ENCODE measurements at regions not wholly inside any gene's neighbourhood (a gene's known extent, or its start where the extent isn't known, plus 50 kb on each side); places are given as distances from the start of the nearest gene placed in this dataset.
"Not testable (repeated sequence)": the region's sequence is repeated elsewhere in the genome, so short reads cannot be mapped to it uniquely, and the experiment has no call there.

GRCh38 chr4:22607382-22607781 lies 85.4 kb upstream of the GBA3 start:
- Histone ChIP-seq H3K36me3 (replicated peaks) (no peaks in the 10 kb centered on the region), H3K4me3 (ENCODE audit: low read depth, low read length) (no peak overlapping the region), H3K27me3 (replicated peaks) (no peaks in the 10 kb centered on the region), H3K27ac (no peak overlapping the region)
- TF ChIP-seq CTCF (IDR thresholded peaks at IDR 0.05; ENCODE audit: low read depth, low read length, missing control alignments), result peak; percentile 68
- no peak for DNase-seq
- in situ Hi-C loops (cut with HindIII; ENCODE audit: low pct_ligation_motif_present, low sequenced_read_pairs), result no loop called here

- H3K27me3 ChIP-seq (replicated peaks); DNase-seq; H3K27ac ChIP-seq; in situ Hi-C loops (cut with HindIII; ENCODE audit: low pct_ligation_motif_present, low sequenced_read_pairs); H3K4me3 ChIP-seq (ENCODE audit: low read depth, low read length); H3K36me3 ChIP-seq (replicated peaks): not testable (repeated sequence)
Observed at GRCh38 chr4:22609951-22610525, 82.7 kb upstream of the GBA3 start.

GRCh38 chr4:22614114-22614513 lies 78.6 kb upstream of the GBA3 start:
- Histone ChIP-seq H3K27me3 (replicated peaks) (no peaks in the 10 kb centered on the region), H3K4me3 (ENCODE audit: low read depth, low read length) (no peak overlapping the region), H3K36me3 (replicated peaks) (no peaks in the 10 kb centered on the region), H3K27ac (no peak overlapping the region)
- DNase-seq, result no peak
- in situ Hi-C loops (cut with HindIII; ENCODE audit: low pct_ligation_motif_present, low sequenced_read_pairs), result no loop called here
- TF ChIP-seq CTCF (IDR thresholded peaks at IDR 0.05; ENCODE audit: low read depth, low read length, missing control alignments), result no peak

- DNase-seq, result no peak
- Histone ChIP-seq H3K27me3 (replicated peaks) (no peaks in the 10 kb centered on the region), H3K36me3 (replicated peaks) (no peaks in the 10 kb centered on the region), H3K27ac (no peak overlapping the region), H3K4me3 (ENCODE audit: low read depth, low read length) (no peak overlapping the region)
- TF ChIP-seq CTCF (IDR thresholded peaks at IDR 0.05; ENCODE audit: low read depth, low read length, missing control alignments), result no peak
- in situ Hi-C loops (cut with HindIII; ENCODE audit: low pct_ligation_motif_present, low sequenced_read_pairs), result no loop called here
Observed at GRCh38 chr4:22616516-22616915, 76.2 kb upstream of the GBA3 start.

GRCh38 chr4:22620144-22620543 lies 72.6 kb upstream of the GBA3 start:
- H3K27ac ChIP-seq; in situ Hi-C loops (cut with HindIII; ENCODE audit: low pct_ligation_motif_present, low sequenced_read_pairs); DNase-seq; H3K36me3 ChIP-seq (replicated peaks); H3K27me3 ChIP-seq (replicated peaks); H3K4me3 ChIP-seq (ENCODE audit: low read depth, low read length): not testable (repeated sequence)

- DNase-seq; H3K27me3 ChIP-seq (replicated peaks); H3K4me3 ChIP-seq (ENCODE audit: low read depth, low read length); H3K27ac ChIP-seq; in situ Hi-C loops (cut with HindIII; ENCODE audit: low pct_ligation_motif_present, low sequenced_read_pairs); H3K36me3 ChIP-seq (replicated peaks): not testable (repeated sequence)
Observed at GRCh38 chr4:22621970-22622369, 70.8 kb upstream of the GBA3 start.

GRCh38 chr4:22624002-22624401 lies 68.7 kb upstream of the GBA3 start:
- in situ Hi-C loops (cut with HindIII; ENCODE audit: low pct_ligation_motif_present, low sequenced_read_pairs); H3K4me3 ChIP-seq (ENCODE audit: low read depth, low read length); H3K36me3 ChIP-seq (replicated peaks); H3K27ac ChIP-seq; H3K27me3 ChIP-seq (replicated peaks); DNase-seq: not testable (repeated sequence)

GRCh38 chr4:22625311-22625710 lies 67.4 kb upstream of the GBA3 start:
- in situ Hi-C loops (cut with HindIII; ENCODE audit: low pct_ligation_motif_present, low sequenced_read_pairs), result no loop called here
- no peak for TF ChIP-seq CTCF (IDR thresholded peaks at IDR 0.05; ENCODE audit: low read depth, low read length, missing control alignments)
- Histone ChIP-seq H3K27ac (no peak overlapping the region), H3K36me3 (replicated peaks) (no peaks in the 10 kb centered on the region), H3K27me3 (replicated peaks) (no peaks in the 10 kb centered on the region), H3K4me3 (ENCODE audit: low read depth, low read length) (no peak overlapping the region)
- peak; percentile 17 for DNase-seq

GRCh38 chr4:22627851-22628250 lies 64.9 kb upstream of the GBA3 start:
- H3K27me3 ChIP-seq (replicated peaks); H3K27ac ChIP-seq; DNase-seq; H3K36me3 ChIP-seq (replicated peaks); in situ Hi-C loops (cut with HindIII; ENCODE audit: low pct_ligation_motif_present, low sequenced_read_pairs); H3K4me3 ChIP-seq (ENCODE audit: low read depth, low read length): not testable (repeated sequence)

- H3K27me3 ChIP-seq (replicated peaks); H3K36me3 ChIP-seq (replicated peaks); DNase-seq; in situ Hi-C loops (cut with HindIII; ENCODE audit: low pct_ligation_motif_present, low sequenced_read_pairs); H3K4me3 ChIP-seq (ENCODE audit: low read depth, low read length); H3K27ac ChIP-seq: not testable (repeated sequence)
Observed at GRCh38 chr4:22630161-22630975, 62.4 kb upstream of the GBA3 start.

All from brain microvascular endothelial cell (primary cell).